ENCODE measurements at regions not wholly inside any gene's neighbourhood (a gene's known extent, or its start where the extent isn't known, plus 50 kb on each side); places are given as distances from the start of the nearest gene placed in this dataset.

DNA sequence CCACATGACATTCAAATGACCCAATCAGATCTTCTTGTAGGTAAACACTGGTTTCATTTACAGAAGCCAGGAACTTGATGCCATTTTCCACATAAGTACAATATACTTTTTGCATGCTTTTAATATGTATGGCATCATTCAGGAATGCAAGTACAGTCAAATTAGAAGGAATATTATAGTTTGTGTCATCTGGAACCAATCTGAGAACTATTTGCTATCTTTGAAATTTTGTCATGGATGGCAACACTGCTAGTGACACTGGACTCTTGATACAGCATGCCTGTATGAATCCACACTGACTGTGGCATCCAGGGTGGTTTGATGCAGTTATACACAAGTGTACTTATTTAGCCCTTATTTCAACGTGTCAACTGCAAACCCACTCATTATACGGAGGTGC is 141.6 kb downstream of the EBLN2 start:
- ChIA-PET POLR2A (no interaction called here), CTCF (no interaction called here)
- no peaks in the 10 kb centered on the region for H3K36me3 ChIP-seq (ENCODE audit: control insufficient read depth, insufficient read depth, low read length)
- H3K27me3 ChIP-seq (ENCODE audit: control insufficient read depth, insufficient read depth, low read length), result no peaks in the 10 kb centered on the region
- no peak overlapping the region for H3K4me3 ChIP-seq (ENCODE audit: low read depth, low read length)
- no peak for DNase-seq (ENCODE audit: low read depth)
- no peak for TF ChIP-seq CTCF (IDR thresholded peaks at IDR 0.05; ENCODE audit: insufficient read depth, low read depth, low read length)

GRCh38 chr3:73203633-73204032 is 142.2 kb downstream of the EBLN2 start:
- ChIA-PET CTCF (no interaction called here), POLR2A (no interaction called here)
- H3K27me3 ChIP-seq (ENCODE audit: control insufficient read depth, insufficient read depth, low read length), result no peaks in the 10 kb centered on the region
- no peak for DNase-seq (ENCODE audit: low read depth)
- no peak for TF ChIP-seq CTCF (IDR thresholded peaks at IDR 0.05; ENCODE audit: insufficient read depth, low read depth, low read length)
- H3K36me3 ChIP-seq (ENCODE audit: control insufficient read depth, insufficient read depth, low read length), result no peaks in the 10 kb centered on the region
- no peak overlapping the region for H3K4me3 ChIP-seq (ENCODE audit: low read depth, low read length)

- H3K36me3 ChIP-seq (ENCODE audit: control insufficient read depth, insufficient read depth, low read length), result no peaks in the 10 kb centered on the region
- no peak for DNase-seq (ENCODE audit: low read depth)
- ChIA-PET POLR2A (no interaction called here), CTCF (no interaction called here)
- no peak for TF ChIP-seq CTCF (IDR thresholded peaks at IDR 0.05; ENCODE audit: insufficient read depth, low read depth, low read length)
- H3K4me3 ChIP-seq (ENCODE audit: low read depth, low read length), result no peak overlapping the region
- H3K27me3 ChIP-seq (ENCODE audit: control insufficient read depth, insufficient read depth, low read length), result no peaks in the 10 kb centered on the region
Observed at GRCh38 chr3:73204841-73205240, 143.4 kb downstream of the EBLN2 start.

GRCh38 chr3:73206030-73206429 is 144.6 kb downstream of the EBLN2 start:
- POLR2A ChIA-PET, result no interaction called here
- no peak for TF ChIP-seq CTCF (IDR thresholded peaks at IDR 0.05; ENCODE audit: insufficient read depth, low read depth, low read length)
- no peak for DNase-seq (ENCODE audit: low read depth)
- Histone ChIP-seq H3K4me3 (ENCODE audit: low read depth, low read length) (no peak overlapping the region), H3K27me3 (ENCODE audit: control insufficient read depth, insufficient read depth, low read length) (no peaks in the 10 kb centered on the region), H3K36me3 (ENCODE audit: control insufficient read depth, insufficient read depth, low read length) (no peaks in the 10 kb centered on the region)
- CTCF ChIA-PET, result no interaction called here

- Histone ChIP-seq H3K4me3 (ENCODE audit: low read depth, low read length) (no peak overlapping the region), H3K36me3 (ENCODE audit: control insufficient read depth, insufficient read depth, low read length) (no peaks in the 10 kb centered on the region), H3K27me3 (ENCODE audit: control insufficient read depth, insufficient read depth, low read length) (no peaks in the 10 kb centered on the region)
- DNase-seq (ENCODE audit: low read depth), result no peak
- POLR2A ChIA-PET, result no interaction called here
- no peak for TF ChIP-seq CTCF (IDR thresholded peaks at IDR 0.05; ENCODE audit: insufficient read depth, low read depth, low read length)
- CTCF ChIA-PET, result no interaction called here
Observed at GRCh38 chr3:73207946-73208440, 146.5 kb downstream of the EBLN2 start.

Measured in BJ (cell line).